GM12878 (cell line): ENCODE measurements at regions not wholly inside any gene's neighbourhood (a gene's known extent, or its start where the extent isn't known, plus 50 kb on each side); places are given as distances from the start of the nearest gene placed in this dataset.

ENCODE experiments used
- ATAC-seq: fragments of 200-7000 bp; cut with Tn5 transposase; 3 replicates; pipeline ENCODE4 v1.9.1; 2020; ENCODE audit warnings: mild to moderate bottlenecking, moderate library complexity
- BruUV-seq: library from RNA; stranded (reverse); fragments of 400-500 nt; replicated peaks from 2 replicates; lab custom pipeline; 2021; lab: Mats Ljungman, UMichigan
- CTCF ChIA-PET: fragments of 300-600 bp; sonication (Branson Sonifier 250); formaldehyde crosslinking; extraction: SDS; loops from one replicate; lab custom pipeline; 2021; ENCODE audit warnings: inconsistent platforms; lab: Yijun Ruan, JAX
- POLR2A ChIA-PET: fragments of 350-600 bp; formaldehyde crosslinking; extraction: SDS; loops from one replicate; lab custom pipeline; 2021; ENCODE audit warnings: inconsistent platforms; lab: Charles Lee
- RAD21 ChIA-PET: fragments of 300-600 bp; sonication (Branson Sonifier 250); formaldehyde crosslinking; loops from one replicate; lab custom pipeline; 2023; ENCODE audit warnings: antibody characterized with exemption; ENCODE audit not compliant: unreplicated experiment; lab: Charles Lee
- SMC1A ChIA-PET: fragments of 300-600 bp; sonication (Branson Sonifier 250); formaldehyde crosslinking; loops from one replicate; lab custom pipeline; 2023; ENCODE audit not compliant: unreplicated experiment, uncharacterized antibody; lab: Charles Lee
- DNase-seq: peaks from one replicate; pipeline ENCODE4 v3.0.0-alpha.2; 2011; ENCODE audit warnings: low read depth, low spot score
- FAIRE-seq: peaks from 3 replicates; lab custom pipeline; 2011; peaks lifted over from hg19 to GRCh38; lab: Jason Lieb, UNC
- H2AFZ ChIP-seq: 2 replicates; pipeline ENCODE4 v1.6.0; 2011; ENCODE audit warnings: low read depth, low read length, control low read depth; ENCODE audit not compliant: control insufficient read depth
- H3K27ac ChIP-seq: 2 replicates; pipeline ENCODE4 v1.5.1; 2011; ENCODE audit warnings: control low read depth; ENCODE audit not compliant: control insufficient read depth, insufficient read depth
- H3K27me3 ChIP-seq, 2 experiments: replicated peaks in 1 of 2; 2 replicates each; pipeline versions ENCODE4 v1.6.0 to v1.6.1; 2011; ENCODE audit warnings: low read length in 1 of 2; ENCODE audit not compliant: control insufficient read depth in 2 of 2, insufficient read depth in 2 of 2
- H3K36me3 ChIP-seq, 2 experiments: 2 replicates each; pipeline ENCODE4 v1.5.1; 2011; ENCODE audit warnings: low read length in 1 of 2; ENCODE audit not compliant: control insufficient read depth in 2 of 2, insufficient read depth in 2 of 2
- H3K4me1 ChIP-seq: 2 replicates; pipeline ENCODE4 v1.6.1; 2011; ENCODE audit warnings: mild to moderate bottlenecking, low read length, moderate library complexity, mixed read lengths; ENCODE audit not compliant: control insufficient read depth, insufficient read depth
- H3K4me2 ChIP-seq: 2 replicates; pipeline ENCODE4 v1.6.0; 2011; ENCODE audit warnings: control low read depth; ENCODE audit not compliant: control insufficient read depth, insufficient read depth
- H3K4me3 ChIP-seq: fragments of 200-600 bp; sonication (generic); 2 replicates; pipeline ENCODE4 v1.5.1; 2016
- H3K79me2 ChIP-seq: 2 replicates; pipeline ENCODE4 v1.6.0; 2011; ENCODE audit warnings: low read length; ENCODE audit not compliant: control insufficient read depth, insufficient read depth
- H3K9ac ChIP-seq: 2 replicates; pipeline ENCODE4 v1.8.0; 2011; ENCODE audit warnings: low read length, control low read depth, mixed read lengths; ENCODE audit not compliant: control insufficient read depth, insufficient read depth
- H3K9me3 ChIP-seq: replicated peaks from 3 replicates; pipeline ENCODE4 v1.5.1; 2011; ENCODE audit warnings: mild to moderate bottlenecking, low read length; ENCODE audit not compliant: control insufficient read depth, insufficient read depth
- H4K20me1 ChIP-seq: 2 replicates; pipeline ENCODE4 v1.6.0; 2011; ENCODE audit not compliant: control insufficient read depth, insufficient read depth
- ASH2L ChIP-seq: fragments of 300-600, 200-600 bp; sonication (generic); IDR thresholded peaks from 2 replicates; pipeline ENCODE4 v1.6.1; 2017; ENCODE audit warnings: low read depth, mild to moderate bottlenecking, borderline replicate concordance
- ATF3 ChIP-seq: IDR thresholded peaks from 2 replicates; pipeline ENCODE4 v1.6.1; 2011; ENCODE audit warnings: low read depth, mild to moderate bottlenecking, low read length, moderate library complexity, borderline replicate concordance; ENCODE audit errors: extremely low read depth
- CEBPB ChIP-seq, 2 experiments: fragments of 150-350 bp in 1 of 2; IDR thresholded peaks; 2 replicates each; pipeline ENCODE4 v1.6.1; 2012 to 2014; ENCODE audit warnings: low read depth in 2 of 2, low read length in 2 of 2, borderline replicate concordance in 1 of 2, inconsistent platforms in 1 of 2
- DPF2 ChIP-seq: fragments of 450-650 bp; IDR thresholded peaks from 2 replicates; pipeline ENCODE4 v1.6.1; 2017; ENCODE audit warnings: mild to moderate bottlenecking
- E2F8 ChIP-seq: fragments of 450-650 bp; IDR thresholded peaks from 2 replicates; pipeline ENCODE4 v1.6.1; 2018; ENCODE audit warnings: mild to moderate bottlenecking, low read depth, moderate library complexity; ENCODE audit not compliant: partially characterized antibody
- HDAC2 ChIP-seq: fragments of 200-600 bp; sonication (generic); IDR thresholded peaks from 2 replicates; pipeline ENCODE4 v1.6.1; 2017
- KDM1A ChIP-seq: fragments of 200-600 bp; sonication (generic); IDR thresholded peaks from 2 replicates; pipeline ENCODE4 v1.6.1; 2016; ENCODE audit warnings: borderline replicate concordance
- MXI1 ChIP-seq: fragments of 150-350 bp; IDR thresholded peaks from 2 replicates; pipeline ENCODE4 v1.6.1; 2011; ENCODE audit warnings: low read depth, mild to moderate bottlenecking, inconsistent platforms, low read length, improper control_type of control experiment
- MYB ChIP-seq: fragments of 150-350 bp; IDR thresholded peaks from 2 replicates; pipeline ENCODE4 v1.6.1; 2014; ENCODE audit warnings: mild to moderate bottlenecking, low read depth, low read length, borderline replicate concordance
- NBN ChIP-seq: fragments of 450-650 bp; IDR thresholded peaks from 2 replicates; pipeline ENCODE4 v1.6.1; 2016
- NFXL1 ChIP-seq: fragments of 450-650 bp; IDR thresholded peaks from 2 replicates; pipeline ENCODE4 v1.6.1; 2017; ENCODE audit warnings: antibody characterized with exemption, mild to moderate bottlenecking, borderline replicate concordance
- RAD51 ChIP-seq: fragments of 450-650 bp; IDR thresholded peaks from 2 replicates; pipeline ENCODE4 v1.6.1; 2016; ENCODE audit warnings: moderate library complexity, mild to moderate bottlenecking, inconsistent platforms
- SIN3A ChIP-seq: IDR thresholded peaks from 2 replicates; pipeline ENCODE4 v1.6.1; 2012; ENCODE audit warnings: low read depth, low read length, improper control_type of control experiment
- SIX5 ChIP-seq: IDR thresholded peaks from 2 replicates; pipeline ENCODE4 v1.6.1; 2011; ENCODE audit warnings: mild to moderate bottlenecking, low read depth, low read length, moderate library complexity; ENCODE audit not compliant: severe bottlenecking
- TAF1 ChIP-seq: IDR thresholded peaks from 2 replicates; pipeline ENCODE4 v1.6.1; 2011; ENCODE audit warnings: mild to moderate bottlenecking, low read depth, low read length, borderline replicate concordance
- ZBED1 ChIP-seq: IDR thresholded peaks from 2 replicates; pipeline ENCODE4 v1.6.1; 2016; ENCODE audit warnings: borderline replicate concordance
- WGBS: methylation state at CpG from one replicate; pipeline ENCODE4 v1.1.6; 2016; ENCODE audit warnings: low lambda C conversion rate; ENCODE audit not compliant: insufficient replicate concordance, insufficient coverage; ENCODE audit errors: missing lambda C conversion rate; 5-methylcytosine and 5-hydroxymethylcytosine counted together
- in situ Hi-C: fragments of 300-500 bp; cut with MboI; formaldehyde crosslinking; loops from 9 replicates; pipeline ENCODE4 v1.14.3; 2018; ENCODE audit warnings: mixed read lengths
- intact Hi-C: fragments of 100-400 bp; cut with micrococcal nuclease; formaldehyde crosslinking; loops from one replicate; pipeline ENCODE4 v1.14.2; 2022; ENCODE audit not compliant: unreplicated experiment

- in situ Hi-C loops, result no loop called here
- no peaks in the 10 kb centered on the region for H3K36me3 ChIP-seq
- CTCF ChIA-PET, result no interaction called here
- WGBS, result 23% methylated on average over 1 of the region's 1 CpG
- no peaks in the 10 kb centered on the region for H3K9me3 ChIP-seq
- H3K4me3 ChIP-seq, result no peak overlapping the region
- no peaks in the 10 kb centered on the region for H3K27me3 ChIP-seq
- SMC1A ChIA-PET, result no interaction called here
- no peak overlapping the region for H3K4me2 ChIP-seq
- DNase-seq (no peak), ATAC-seq (no peak), FAIRE-seq (no peak)
- intact Hi-C loops, result no loop called here
- POLR2A ChIA-PET, result no interaction called here
- no peaks in the 10 kb centered on the region for H4K20me1 ChIP-seq
- BruUV-seq, result no TSS peak
- no peak for TF ChIP-seq NBN
- no peak for TF ChIP-seq E2F8
- no peak for TF ChIP-seq SIN3A
- no peak for TF ChIP-seq ZBED1
- TF ChIP-seq ASH2L, result no peak
- TF ChIP-seq KDM1A, result no peak
- no peak for TF ChIP-seq NFXL1
- no peak for TF ChIP-seq TAF1
- no peak for TF ChIP-seq ATF3
- TF ChIP-seq SIX5, result no peak
- TF ChIP-seq MYB, result no peak
- TF ChIP-seq MXI1, result no peak
- no peak for TF ChIP-seq RAD51
- TF ChIP-seq HDAC2, result no peak
- no peak for TF ChIP-seq DPF2
- no peak for TF ChIP-seq CEBPB (IDR thresholded peaks at IDR 0.05; ENCODE audit: borderline replicate concordance in 1 of 2, low read depth in 2 of 2, low read length in 2 of 2)
- H3K27ac ChIP-seq, result no peak overlapping the region
- no peak overlapping the region for H2AFZ ChIP-seq
- RAD21 ChIA-PET, result no interaction called here
- no peaks in the 10 kb centered on the region for H3K79me2 ChIP-seq
- H3K9ac ChIP-seq, result no peak overlapping the region
- no peaks in the 10 kb centered on the region for H3K4me1 ChIP-seq
Measured at GRCh38 chr13:107764046-107764445, 451.3 kb downstream of the LIG4 start.
